WTC11 (cell line): ENCODE measurements at regions not wholly inside any gene's neighbourhood (a gene's known extent, or its start where the extent isn't known, plus 50 kb on each side); places are given as distances from the start of the nearest gene placed in this dataset.
A peak's percentile ranks its signal among the peaks of the same experiment; 100 is the strongest.

Experiments
- ATAC-seq: fragments of 200-7000 bp; cut with Tn5 transposase; 2 replicates; pipeline ENCODE4 v1.10.0; 2021; ENCODE audit warnings: mild to moderate bottlenecking, moderate library complexity
- CTCF ChIA-PET: fragments of 300-600 bp; sonication (Branson Sonifier 250); formaldehyde crosslinking; loops from one replicate; lab custom pipeline; 2021; ENCODE audit warnings: antibody characterized with exemption; lab: Charles Lee
- POLR2A ChIA-PET: fragments of 350-600 bp; sonication (Branson Sonifier 250); formaldehyde crosslinking; loops from one replicate; lab custom pipeline; 2021; ENCODE audit warnings: antibody characterized with exemption; lab: Charles Lee
- DNase-seq: peaks from one replicate; pipeline ENCODE4 v3.0.0; 2021; ENCODE audit warnings: low spot score
- H3K27ac Mint-ChIP-seq: 2 replicates; pipeline ENCODE4 v1.8.0; 2021; ENCODE audit warnings: mixed read lengths
- H3K27me3 Mint-ChIP-seq: 2 replicates; pipeline ENCODE4 v1.8.0; 2021; ENCODE audit warnings: low read depth, mild to moderate bottlenecking, moderate library complexity, mixed read lengths
- H3K36me3 Mint-ChIP-seq: 2 replicates; pipeline ENCODE4 v1.8.0; 2021; ENCODE audit warnings: mixed read lengths
- H3K4me1 Mint-ChIP-seq: 2 replicates; pipeline ENCODE4 v1.8.0; 2022; ENCODE audit warnings: mixed read lengths
- H3K4me3 Mint-ChIP-seq: 2 replicates; pipeline ENCODE4 v1.8.0; 2021; ENCODE audit warnings: mild to moderate bottlenecking, moderate library complexity, mixed read lengths
- H3K9me3 Mint-ChIP-seq: 2 replicates; pipeline ENCODE4 v1.8.0; 2021; ENCODE audit warnings: mixed read lengths
- ATF1 ChIP-seq: sonication (generic); formaldehyde crosslinking; IDR thresholded peaks from 2 replicates; pipeline ENCODE4 v1.8.1; 2023; ENCODE audit warnings: mild to moderate bottlenecking, moderate library complexity, missing genetic modification reagents
- CREB1 ChIP-seq: sonication (generic); formaldehyde crosslinking; IDR thresholded peaks from 2 replicates; pipeline ENCODE4 v1.8.0; 2023; ENCODE audit warnings: mild to moderate bottlenecking, missing genetic modification reagents
- ELF4 ChIP-seq: sonication (generic); formaldehyde crosslinking; IDR thresholded peaks from 2 replicates; pipeline ENCODE4 v1.8.1; 2022; ENCODE audit warnings: low read depth, mild to moderate bottlenecking, moderate library complexity, missing genetic modification reagents
- FOXK1 ChIP-seq: sonication (generic); formaldehyde crosslinking; IDR thresholded peaks from 2 replicates; pipeline ENCODE4 v1.8.0; 2022; ENCODE audit warnings: mild to moderate bottlenecking, moderate library complexity, missing genetic modification reagents
- GRHL2 ChIP-seq: fragments of 250-450 bp; sonication (Bioruptor Pico); IDR thresholded peaks from 2 replicates; pipeline ENCODE4 v1.8.0; 2022; ENCODE audit warnings: mild to moderate bottlenecking, moderate library complexity; ENCODE audit not compliant: insufficient replicate concordance, severe bottlenecking
- GTF2I ChIP-seq: fragments of 250-450 bp; sonication (Bioruptor Pico); conservative IDR thresholded peaks from 2 replicates; pipeline ENCODE4 v1.4.0; 2021; ENCODE audit warnings: mild to moderate bottlenecking
- JUN ChIP-seq: sonication (generic); formaldehyde crosslinking; IDR thresholded peaks from 2 replicates; pipeline ENCODE4 v1.8.0; 2023; ENCODE audit warnings: mild to moderate bottlenecking, missing genetic modification reagents
- MXD4 ChIP-seq: fragments of 250-450 bp; sonication (Bioruptor Pico); IDR thresholded peaks from 2 replicates; pipeline ENCODE4 v1.8.0; 2021; ENCODE audit warnings: mild to moderate bottlenecking, moderate library complexity, borderline replicate concordance
- NFATC4 ChIP-seq: fragments of 250-450 bp; sonication (Bioruptor Pico); IDR thresholded peaks from 2 replicates; pipeline ENCODE4 v1.9.0; 2021; ENCODE audit warnings: mild to moderate bottlenecking
- PRRX2 ChIP-seq: fragments of 250-450 bp; sonication (Bioruptor Pico); IDR thresholded peaks from 2 replicates; pipeline ENCODE4 v1.8.0; 2021; ENCODE audit warnings: mild to moderate bottlenecking
- SP1 ChIP-seq: sonication (generic); formaldehyde crosslinking; conservative IDR thresholded peaks from 2 replicates; pipeline ENCODE4 v1.8.1; 2022; ENCODE audit warnings: missing genetic modification reagents
- TEAD4 ChIP-seq: sonication (generic); formaldehyde crosslinking; IDR thresholded peaks from 2 replicates; pipeline ENCODE4 v1.8.0; 2022; ENCODE audit warnings: mild to moderate bottlenecking, missing genetic modification reagents
- ZNF121 ChIP-seq: sonication (generic); formaldehyde crosslinking; IDR thresholded peaks from 2 replicates; pipeline ENCODE4 v1.8.0; 2023; ENCODE audit warnings: missing genetic modification reagents
- ZNF219 ChIP-seq: sonication (generic); formaldehyde crosslinking; IDR thresholded peaks from 2 replicates; pipeline ENCODE4 v1.8.0; 2023; ENCODE audit warnings: missing genetic modification reagents, mild to moderate bottlenecking, borderline replicate concordance
- ZNF232 ChIP-seq: sonication (generic); formaldehyde crosslinking; IDR thresholded peaks from 2 replicates; pipeline ENCODE4 v1.8.0; 2022; ENCODE audit warnings: mild to moderate bottlenecking, missing genetic modification reagents
- ZNF317 ChIP-seq: sonication (generic); formaldehyde crosslinking; IDR thresholded peaks from 2 replicates; pipeline ENCODE4 v1.8.1; 2023; ENCODE audit warnings: low read depth, mild to moderate bottlenecking, moderate library complexity, missing genetic modification reagents, borderline replicate concordance
- TF ChIP-seq, protein P1 (sequence below): sonication (generic); formaldehyde crosslinking; IDR thresholded peaks from 2 replicates; pipeline ENCODE4 v1.8.0; 2022; ENCODE audit warnings: missing genetic modification reagents
- TF ChIP-seq, protein P2 (sequence below): sonication (generic); formaldehyde crosslinking; conservative IDR thresholded peaks from 2 replicates; pipeline ENCODE4 v1.8.1; 2023; ENCODE audit warnings: mild to moderate bottlenecking, low read depth, missing genetic modification reagents, moderate library complexity

DNA sequence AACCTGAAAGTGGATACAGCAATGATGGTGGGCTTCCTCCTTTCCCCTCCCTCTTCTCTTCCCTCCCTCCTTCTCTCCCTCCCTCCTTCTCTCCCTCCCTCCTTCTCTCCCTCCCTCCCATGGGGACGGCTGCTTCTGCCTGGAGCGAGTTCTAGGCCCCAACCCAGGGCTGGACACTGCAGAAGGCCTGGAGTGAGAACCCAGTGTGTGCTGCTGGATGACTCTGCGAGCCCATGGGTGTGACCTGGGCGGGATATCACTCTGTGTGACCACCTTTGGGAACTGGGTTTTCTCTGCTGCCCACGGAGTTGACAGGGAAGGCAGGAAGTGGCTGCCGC, 242.6 kb upstream of the GSE1 start:
- TF ChIP-seq CREB1 (CRISPR knock-in tag) (no peak), PRRX2 (no peak)
- Mint-ChIP-seq H3K27me3 (peaks cover 9% of the 10 kb centered on the region), H3K4me1 (peaks cover 15% of the 10 kb centered on the region), H3K9me3 (no peaks in the 10 kb centered on the region), H3K27ac (no peak overlapping the region), H3K36me3 (no peaks in the 10 kb centered on the region), H3K4me3 (no peak overlapping the region)
- ChIA-PET POLR2A (no interaction called here), CTCF (interaction anchor here (0.5 to 4.1 kb wide), 17 partner anchors 13 to 280 kb away, joined by 3 to 18 read pairs (median 4); no protein-coding TSS in a partner anchor)
- ATAC-seq: no peak
- DNase-seq: no peak

DNA sequence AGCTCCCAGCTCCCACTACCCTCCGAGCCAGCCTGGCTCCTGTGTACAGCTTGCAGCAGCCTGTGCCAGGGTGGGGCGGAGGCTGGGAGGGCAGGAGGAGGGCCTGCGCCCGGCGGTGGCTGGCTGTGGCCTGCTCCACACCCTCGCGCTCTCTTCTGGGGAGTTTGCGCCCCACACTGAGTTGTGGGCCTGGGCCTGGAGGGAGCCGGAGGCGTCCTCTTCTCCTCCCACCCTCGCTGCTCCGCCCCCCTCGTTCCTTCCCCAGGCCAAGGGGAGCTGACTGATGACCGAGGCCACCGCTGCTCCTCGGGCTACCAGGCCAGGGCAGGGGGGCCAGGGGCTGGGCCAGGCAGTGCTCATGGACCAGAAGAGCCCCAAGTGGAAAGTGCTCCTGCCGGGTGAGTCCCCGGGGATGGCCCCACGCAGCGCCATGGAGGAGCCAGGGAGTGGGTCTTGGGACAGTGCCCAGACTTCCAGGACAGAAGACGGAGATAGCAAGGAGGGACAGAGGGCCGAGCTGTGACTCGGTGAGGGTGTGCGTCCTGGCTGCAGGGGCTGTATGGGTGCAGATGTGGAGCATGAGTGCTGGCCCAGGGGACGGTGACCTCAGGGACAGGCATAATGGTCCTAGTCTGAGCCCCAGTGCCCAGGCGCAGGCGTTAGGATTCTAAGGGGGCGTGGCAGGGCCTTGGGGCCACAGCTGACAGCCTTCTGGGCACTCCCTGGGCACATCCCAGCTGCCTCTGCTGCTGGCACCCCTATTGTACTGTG, 242.1 kb upstream of the GSE1 start:
- CTCF ChIA-PET: interaction anchor here (0.5 to 4.1 kb wide), 13 partner anchors 14 to 280 kb away, joined by 3 to 18 read pairs (median 4); no protein-coding TSS in a partner anchor
- H3K27ac Mint-ChIP-seq: no peak overlapping the region
- DNase-seq (no peak), ATAC-seq (no peak)
- POLR2A ChIA-PET: no interaction called here
- peaks cover 9% of the 10 kb centered on the region for H3K27me3 Mint-ChIP-seq
- peaks cover 9% of the 10 kb centered on the region for H3K4me1 Mint-ChIP-seq
- TF ChIP-seq ZNF121 (CRISPR knock-in tag) (no peak), GRHL2 (no peak), FOXK1 (CRISPR knock-in tag) (no peak), NFATC4 (CRISPR knock-in tag) (no peak), ATF1 (CRISPR knock-in tag) (no peak), JUN (CRISPR knock-in tag) (no peak), ZNF232 (no peak), ZNF219 (no peak)
- no peaks in the 10 kb centered on the region for H3K36me3 Mint-ChIP-seq
- no peaks in the 10 kb centered on the region for H3K9me3 Mint-ChIP-seq
- no peak overlapping the region for H3K4me3 Mint-ChIP-seq

DNA sequence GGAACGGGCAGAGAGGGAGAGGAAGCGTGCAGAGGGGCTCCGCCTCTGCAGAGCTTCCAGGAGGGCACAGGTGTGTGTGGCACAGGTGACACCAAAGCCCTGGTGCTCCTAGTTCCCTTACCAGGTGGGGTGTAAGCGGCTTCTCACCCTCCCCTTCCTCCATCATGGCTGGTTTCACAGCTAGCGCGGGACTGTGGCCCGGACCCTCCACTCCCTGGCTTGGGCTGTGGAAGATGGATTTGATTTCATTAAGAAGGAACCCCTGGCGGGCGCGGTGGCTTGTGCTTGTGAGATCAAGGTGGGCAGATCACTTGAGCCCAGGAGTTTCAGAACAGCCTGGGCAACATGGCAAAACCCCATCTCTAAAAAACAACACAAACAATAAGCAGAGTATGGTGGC, 241.2 kb upstream of the GSE1 start:
- ATAC-seq (no peak), DNase-seq (no peak)
- no peak overlapping the region for H3K4me3 Mint-ChIP-seq
- H3K27me3 Mint-ChIP-seq: peaks cover 9% of the 10 kb centered on the region
- no peaks in the 10 kb centered on the region for H3K9me3 Mint-ChIP-seq
- H3K36me3 Mint-ChIP-seq: no peaks in the 10 kb centered on the region
- H3K27ac Mint-ChIP-seq: no peak overlapping the region
- TF ChIP-seq ELF4 (CRISPR knock-in tag) (no peak), ZNF317 (no peak), GTF2I (no peak)
- H3K4me1 Mint-ChIP-seq: 0 out of 2 replicates have a peak, but pooled peaks cover 3% of the 10 kb centered on the region
- ChIA-PET POLR2A (no interaction called here), CTCF (interaction anchor here (1.1 to 2.8 kb wide), 2 partner anchors 25 to 42 kb away, joined by 3 to 14 read pairs; no protein-coding TSS in a partner anchor)

DNA sequence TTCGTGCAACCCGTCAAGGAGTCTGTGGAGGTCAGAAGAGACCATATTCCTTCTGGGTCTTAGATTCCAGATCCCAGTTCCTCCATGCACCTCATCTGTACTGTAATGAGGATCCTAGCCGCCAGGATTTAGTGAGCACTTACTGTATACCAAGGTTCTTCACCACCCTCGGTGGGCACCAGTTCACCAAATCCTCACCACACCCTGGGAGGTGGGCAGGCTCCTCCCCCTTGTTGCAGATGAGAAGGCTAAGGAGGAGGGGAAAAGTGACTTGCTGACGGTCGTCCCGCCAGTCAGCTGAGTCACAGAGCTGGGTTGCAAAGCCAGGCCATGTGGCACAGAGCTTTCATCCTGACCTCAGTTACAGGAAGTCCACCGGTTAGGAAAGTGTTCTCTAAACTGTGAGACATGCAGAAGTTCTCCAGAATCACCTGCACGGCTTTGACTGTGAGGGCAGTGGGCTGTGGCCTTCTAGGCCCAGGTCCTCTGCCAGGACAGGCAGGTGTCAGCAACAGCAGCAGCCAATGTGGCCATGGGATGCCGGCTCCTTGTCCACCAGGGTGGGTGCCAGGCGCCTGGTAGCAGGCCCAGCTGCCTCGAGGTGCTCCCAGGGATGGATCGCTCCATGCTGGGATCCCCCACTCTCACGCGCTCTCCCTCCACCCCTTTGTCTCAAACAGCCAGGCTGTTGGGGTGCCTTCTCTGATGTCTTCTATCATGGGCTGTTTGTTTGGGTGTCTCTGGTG, 240.3 kb upstream of the GSE1 start:
- no peak overlapping the region for H3K4me3 Mint-ChIP-seq
- ChIA-PET CTCF (interaction anchor here (0.7 to 1.5 kb wide), 4 partner anchors 43 to 89 kb away, joined by 3 to 7 read pairs (median 4); no protein-coding TSS in a partner anchor), POLR2A (no interaction called here)
- DNase-seq (no peak), ATAC-seq (no peak)
- no peak for TF ChIP-seq ZNF232
- TF ChIP-seq TEAD4 (CRISPR knock-in tag): no peak
- TF ChIP-seq MXD4 (CRISPR knock-in tag): no peak
- TF ChIP-seq SP1 (CRISPR knock-in tag): no peak
- TF ChIP-seq, protein P1, sequence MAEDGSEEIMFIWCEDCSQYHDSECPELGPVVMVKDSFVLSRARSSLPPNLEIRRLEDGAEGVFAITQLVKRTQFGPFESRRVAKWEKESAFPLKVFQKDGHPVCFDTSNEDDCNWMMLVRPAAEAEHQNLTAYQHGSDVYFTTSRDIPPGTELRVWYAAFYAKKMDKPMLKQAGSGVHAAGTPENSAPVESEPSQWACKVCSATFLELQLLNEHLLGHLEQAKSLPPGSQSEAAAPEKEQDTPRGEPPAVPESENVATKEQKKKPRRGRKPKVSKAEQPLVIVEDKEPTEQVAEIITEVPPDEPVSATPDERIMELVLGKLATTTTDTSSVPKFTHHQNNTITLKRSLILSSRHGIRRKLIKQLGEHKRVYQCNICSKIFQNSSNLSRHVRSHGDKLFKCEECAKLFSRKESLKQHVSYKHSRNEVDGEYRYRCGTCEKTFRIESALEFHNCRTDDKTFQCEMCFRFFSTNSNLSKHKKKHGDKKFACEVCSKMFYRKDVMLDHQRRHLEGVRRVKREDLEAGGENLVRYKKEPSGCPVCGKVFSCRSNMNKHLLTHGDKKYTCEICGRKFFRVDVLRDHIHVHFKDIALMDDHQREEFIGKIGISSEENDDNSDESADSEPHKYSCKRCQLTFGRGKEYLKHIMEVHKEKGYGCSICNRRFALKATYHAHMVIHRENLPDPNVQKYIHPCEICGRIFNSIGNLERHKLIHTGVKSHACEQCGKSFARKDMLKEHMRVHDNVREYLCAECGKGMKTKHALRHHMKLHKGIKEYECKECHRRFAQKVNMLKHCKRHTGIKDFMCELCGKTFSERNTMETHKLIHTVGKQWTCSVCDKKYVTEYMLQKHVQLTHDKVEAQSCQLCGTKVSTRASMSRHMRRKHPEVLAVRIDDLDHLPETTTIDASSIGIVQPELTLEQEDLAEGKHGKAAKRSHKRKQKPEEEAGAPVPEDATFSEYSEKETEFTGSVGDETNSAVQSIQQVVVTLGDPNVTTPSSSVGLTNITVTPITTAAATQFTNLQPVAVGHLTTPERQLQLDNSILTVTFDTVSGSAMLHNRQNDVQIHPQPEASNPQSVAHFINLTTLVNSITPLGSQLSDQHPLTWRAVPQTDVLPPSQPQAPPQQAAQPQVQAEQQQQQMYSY (CRISPR knock-in tag): no peak
- TF ChIP-seq, protein P2, sequence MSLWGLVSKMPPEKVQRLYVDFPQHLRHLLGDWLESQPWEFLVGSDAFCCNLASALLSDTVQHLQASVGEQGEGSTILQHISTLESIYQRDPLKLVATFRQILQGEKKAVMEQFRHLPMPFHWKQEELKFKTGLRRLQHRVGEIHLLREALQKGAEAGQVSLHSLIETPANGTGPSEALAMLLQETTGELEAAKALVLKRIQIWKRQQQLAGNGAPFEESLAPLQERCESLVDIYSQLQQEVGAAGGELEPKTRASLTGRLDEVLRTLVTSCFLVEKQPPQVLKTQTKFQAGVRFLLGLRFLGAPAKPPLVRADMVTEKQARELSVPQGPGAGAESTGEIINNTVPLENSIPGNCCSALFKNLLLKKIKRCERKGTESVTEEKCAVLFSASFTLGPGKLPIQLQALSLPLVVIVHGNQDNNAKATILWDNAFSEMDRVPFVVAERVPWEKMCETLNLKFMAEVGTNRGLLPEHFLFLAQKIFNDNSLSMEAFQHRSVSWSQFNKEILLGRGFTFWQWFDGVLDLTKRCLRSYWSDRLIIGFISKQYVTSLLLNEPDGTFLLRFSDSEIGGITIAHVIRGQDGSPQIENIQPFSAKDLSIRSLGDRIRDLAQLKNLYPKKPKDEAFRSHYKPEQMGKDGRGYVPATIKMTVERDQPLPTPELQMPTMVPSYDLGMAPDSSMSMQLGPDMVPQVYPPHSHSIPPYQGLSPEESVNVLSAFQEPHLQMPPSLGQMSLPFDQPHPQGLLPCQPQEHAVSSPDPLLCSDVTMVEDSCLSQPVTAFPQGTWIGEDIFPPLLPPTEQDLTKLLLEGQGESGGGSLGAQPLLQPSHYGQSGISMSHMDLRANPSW (CRISPR knock-in tag): no peak
- no peaks in the 10 kb centered on the region for H3K9me3 Mint-ChIP-seq
- peaks cover 3% of the 10 kb centered on the region; the same call in 1 of the 2 replicates for H3K27me3 Mint-ChIP-seq
- peaks cover 2% of the 10 kb centered on the region; the same call in 1 of the 2 replicates for H3K4me1 Mint-ChIP-seq
- H3K36me3 Mint-ChIP-seq: no peaks in the 10 kb centered on the region
- H3K27ac Mint-ChIP-seq: peak overlapping the region; percentile 36
